ENCODE measurements at regions not wholly inside any gene's neighbourhood (a gene's known extent, or its start where the extent isn't known, plus 50 kb on each side); places are given as distances from the start of the nearest gene placed in this dataset.
"Not testable (repeated sequence)": the region's sequence is repeated elsewhere in the genome, so short reads cannot be mapped to it uniquely, and the experiment has no call there.

GRCh38 chr16:29111421-29111820 lies 126.6 kb downstream of the LAT start:
- intact Hi-C loops (cut with DNase I) = no loop called here

GRCh38 chr16:29108625-29109169 lies 123.8 kb downstream of the LAT start:
- DNase-seq; intact Hi-C loops (cut with DNase I): not testable (repeated sequence)

More at GRCh38 chr16:29111421-29111820, 126.6 kb downstream of the LAT start:
- no peak for DNase-seq

GRCh38 chr16:29107299-29107698 lies 122.4 kb downstream of the LAT start:
- DNase-seq = no peak
- intact Hi-C loops (cut with DNase I) = no loop called here

GRCh38 chr16:29106259-29106908 lies 121.5 kb downstream of the LAT start:
- DNase-seq = not testable (repeated sequence)

GRCh38 chr16:29104600-29104999 lies 119.7 kb downstream of the LAT start:
- DNase-seq; intact Hi-C loops (cut with DNase I): not testable (repeated sequence)

More at GRCh38 chr16:29106259-29106908, 121.5 kb downstream of the LAT start:
- intact Hi-C loops (cut with DNase I) = not testable (repeated sequence)

GRCh38 chr16:29097965-29098364 lies 113.1 kb downstream of the LAT start:
- DNase-seq; intact Hi-C loops (cut with DNase I): not testable (repeated sequence)

GRCh38 chr16:29094729-29095624 lies 110.1 kb downstream of the LAT start:
- peak in 1 of 10 donors; percentile 45 for DNase-seq
- intact Hi-C loops (cut with DNase I) = not testable (repeated sequence)

GRCh38 chr16:29094325-29094724 lies 109.5 kb downstream of the LAT start:
- DNase-seq; intact Hi-C loops (cut with DNase I): not testable (repeated sequence)

- DNase-seq; intact Hi-C loops (cut with DNase I): not testable (repeated sequence)
These were observed 104.8 kb downstream of the LAT start for GRCh38 chr16:29089679-29090078.

- intact Hi-C loops (cut with DNase I) = not testable (repeated sequence)
These were observed 102.8 kb downstream of the LAT start for GRCh38 chr16:29087673-29088072.

GRCh38 chr16:29081829-29082639 lies 97.2 kb downstream of the LAT start:
- intact Hi-C loops (cut with DNase I) = not testable (repeated sequence)

More at GRCh38 chr16:29087673-29088072, 102.8 kb downstream of the LAT start:
- DNase-seq = peak in 1 of 10 donors; percentile 12

GRCh38 chr16:29074554-29075402 lies 89.9 kb downstream of the LAT start:
- intact Hi-C loops (cut with DNase I) = not testable (repeated sequence)
- DNase-seq = peak in 3 of 10 donors; percentile 20 to 67 (median 23)

More at GRCh38 chr16:29081829-29082639, 97.2 kb downstream of the LAT start:
- DNase-seq = peak in 4 of 10 donors; percentile 8 to 81 (median 42)

GRCh38 chr16:29062235-29062634 lies 77.4 kb downstream of the LAT start:
- intact Hi-C loops (cut with DNase I); DNase-seq: not testable (repeated sequence)

- intact Hi-C loops (cut with DNase I); DNase-seq: not testable (repeated sequence)
These were observed 76.6 kb downstream of the LAT start for GRCh38 chr16:29061467-29061921.

GRCh38 chr16:29060022-29060810 lies 75.4 kb downstream of the LAT start:
- intact Hi-C loops (cut with DNase I) = not testable (repeated sequence)

GRCh38 chr16:29059575-29059974 lies 74.7 kb downstream of the LAT start:
- intact Hi-C loops (cut with DNase I); DNase-seq: not testable (repeated sequence)

More at GRCh38 chr16:29060022-29060810, 75.4 kb downstream of the LAT start:
- peak in 2 of 10 donors; percentile 32 for DNase-seq

Data from posterior cingulate gyrus (tissue), 11 donors.